Osteocyte (in vitro differentiated cells): ENCODE measurements at regions not wholly inside any gene's neighbourhood (a gene's known extent, or its start where the extent isn't known, plus 50 kb on each side); places are given as distances from the start of the nearest gene placed in this dataset.
"Not testable (repeated sequence)": the region's sequence is repeated elsewhere in the genome, so short reads cannot be mapped to it uniquely, and the experiment has no call there.

ENCODE experiments used
- DNase-seq: peaks from one replicate; pipeline ENCODE4 v3.0.0; 2021; ENCODE audit warnings: mixed read lengths; ENCODE audit not compliant: unreplicated experiment; ENCODE audit errors: extremely low spot score
- H3K27ac Mint-ChIP-seq: one replicate; pipeline ENCODE4 v1.8.0; 2021; ENCODE audit warnings: mild to moderate bottlenecking, mixed read lengths; ENCODE audit not compliant: unreplicated experiment
- H3K27me3 Mint-ChIP-seq: one replicate; pipeline ENCODE4 v1.8.0; 2021; ENCODE audit warnings: mixed read lengths; ENCODE audit not compliant: unreplicated experiment
- H3K36me3 Mint-ChIP-seq: one replicate; pipeline ENCODE4 v1.8.0; 2021; ENCODE audit warnings: mixed read lengths; ENCODE audit not compliant: unreplicated experiment
- H3K4me1 Mint-ChIP-seq: one replicate; pipeline ENCODE4 v1.8.0; 2021; ENCODE audit warnings: mixed read lengths; ENCODE audit not compliant: unreplicated experiment
- H3K4me3 Mint-ChIP-seq: one replicate; pipeline ENCODE4 v1.8.0; 2021; ENCODE audit warnings: mild to moderate bottlenecking, moderate library complexity, mixed read lengths; ENCODE audit not compliant: unreplicated experiment
- H3K9me3 Mint-ChIP-seq: one replicate; pipeline ENCODE4 v1.8.0; 2021; ENCODE audit warnings: mixed read lengths; ENCODE audit not compliant: unreplicated experiment
- CTCF ChIP-seq: fragments of 200-600 bp; sonication (generic); IDR thresholded peaks from 2 replicates; pipeline ENCODE4 v1.5.0; 2021; ENCODE audit warnings: antibody characterized with exemption, mild to moderate bottlenecking, moderate library complexity

GRCh38 chr4:155038459-155038858, 170.0 kb upstream of the NPY2R start:
- Mint-ChIP-seq H3K9me3 (no peaks in the 10 kb centered on the region), H3K4me3 (no peak overlapping the region), H3K36me3 (no peaks in the 10 kb centered on the region), H3K27me3 (no peaks in the 10 kb centered on the region), H3K4me1 (no peaks in the 10 kb centered on the region), H3K27ac (no peak overlapping the region)
- TF ChIP-seq CTCF: no peak
- no peak for DNase-seq

GRCh38 chr4:155039162-155039561, 169.3 kb upstream of the NPY2R start:
- Mint-ChIP-seq H3K36me3 (no peaks in the 10 kb centered on the region), H3K4me1 (no peaks in the 10 kb centered on the region), H3K27me3 (no peaks in the 10 kb centered on the region), H3K4me3 (no peak overlapping the region), H3K27ac (no peak overlapping the region), H3K9me3 (no peaks in the 10 kb centered on the region)
- no peak for DNase-seq
- TF ChIP-seq CTCF: no peak

GRCh38 chr4:155040031-155040430, 168.4 kb upstream of the NPY2R start:
- no peak for DNase-seq
- Mint-ChIP-seq H3K9me3 (no peaks in the 10 kb centered on the region), H3K27ac (no peak overlapping the region), H3K4me1 (no peaks in the 10 kb centered on the region), H3K36me3 (no peaks in the 10 kb centered on the region), H3K4me3 (no peak overlapping the region), H3K27me3 (no peaks in the 10 kb centered on the region)
- TF ChIP-seq CTCF: no peak

GRCh38 chr4:155042014-155042413, 166.4 kb upstream of the NPY2R start:
- Mint-ChIP-seq H3K27ac (no peak overlapping the region), H3K27me3 (no peaks in the 10 kb centered on the region), H3K4me1 (no peaks in the 10 kb centered on the region), H3K4me3 (no peak overlapping the region), H3K9me3 (peaks cover 5% of the 10 kb centered on the region), H3K36me3 (no peaks in the 10 kb centered on the region)
- DNase-seq: no peak
- no peak for TF ChIP-seq CTCF

- H3K36me3 Mint-ChIP-seq, H3K27me3 Mint-ChIP-seq, DNase-seq, H3K4me3 Mint-ChIP-seq, H3K4me1 Mint-ChIP-seq, H3K27ac Mint-ChIP-seq: not testable (repeated sequence)
- peaks cover 12% of the 10 kb centered on the region for H3K9me3 Mint-ChIP-seq
Measured at GRCh38 chr4:155044251-155044650, 164.2 kb upstream of the NPY2R start.

GRCh38 chr4:155047755-155048154, 160.7 kb upstream of the NPY2R start:
- H3K4me1 Mint-ChIP-seq: no peaks in the 10 kb centered on the region
- no peak for DNase-seq

GRCh38 chr4:155054042-155054441, 154.4 kb upstream of the NPY2R start:
- H3K36me3 Mint-ChIP-seq, H3K4me3 Mint-ChIP-seq, H3K9me3 Mint-ChIP-seq, DNase-seq, H3K4me1 Mint-ChIP-seq, H3K27ac Mint-ChIP-seq, H3K27me3 Mint-ChIP-seq: not testable (repeated sequence)

More at GRCh38 chr4:155047755-155048154, 160.7 kb upstream of the NPY2R start:
- Mint-ChIP-seq H3K27me3 (no peaks in the 10 kb centered on the region), H3K9me3 (peaks cover 12% of the 10 kb centered on the region), H3K4me3 (no peak overlapping the region), H3K27ac (no peak overlapping the region), H3K36me3 (no peaks in the 10 kb centered on the region)
- no peak for TF ChIP-seq CTCF
